AG09309 (cell line): ENCODE measurements at regions not wholly inside any gene's neighbourhood (a gene's known extent, or its start where the extent isn't known, plus 50 kb on each side); places are given as distances from the start of the nearest gene placed in this dataset.

Experiments used
- DNase-seq: peaks from one replicate; pipeline ENCODE4 v3.0.0-alpha.2; 2010; ENCODE audit warnings: low read depth
- H3K4me3 ChIP-seq: 2 replicates; pipeline ENCODE4 v1.5.1; 2011; ENCODE audit warnings: mild to moderate bottlenecking, low read depth, low read length, moderate library complexity; ENCODE audit not compliant: control insufficient read depth
- CTCF ChIP-seq: IDR thresholded peaks from 2 replicates; pipeline ENCODE4 v1.5.1; 2011; ENCODE audit warnings: mild to moderate bottlenecking, low read depth, low read length, inconsistent platforms; ENCODE audit not compliant: insufficient read depth, control insufficient read depth; ENCODE audit errors: missing control alignments

GRCh38 chr15:98554272-98555172, 93.8 kb upstream of the IGF1R start:
- TF ChIP-seq CTCF = no peak
- no peak overlapping the region for H3K4me3 ChIP-seq
- DNase-seq = no peak

GRCh38 chr15:98555173-98555515, 93.2 kb upstream of the IGF1R start:
- no peak overlapping the region for H3K4me3 ChIP-seq
- TF ChIP-seq CTCF = no peak
- DNase-seq = no peak

- DNase-seq = no peak
- no peak overlapping the region for H3K4me3 ChIP-seq
- TF ChIP-seq CTCF = no peak
Observed at GRCh38 chr15:98556321-98556720, 92.0 kb upstream of the IGF1R start.

- no peak overlapping the region for H3K4me3 ChIP-seq
- DNase-seq = no peak
- TF ChIP-seq CTCF = no peak
Observed at GRCh38 chr15:98560338-98560737, 88.0 kb upstream of the IGF1R start.

GRCh38 chr15:98561169-98561941, 87.0 kb upstream of the IGF1R start:
- no peak for TF ChIP-seq CTCF
- DNase-seq = no peak
- no peak overlapping the region for H3K4me3 ChIP-seq

- DNase-seq = no peak
- no peak for TF ChIP-seq CTCF
- no peak overlapping the region for H3K4me3 ChIP-seq
Observed at GRCh38 chr15:98562331-98562937, 85.9 kb upstream of the IGF1R start.
